Testis (tissue), 2 donors: ENCODE measurements at regions not wholly inside any gene's neighbourhood (a gene's known extent, or its start where the extent isn't known, plus 50 kb on each side); places are given as distances from the start of the nearest gene placed in this dataset.

Experiments
- POLR2A ChIP-seq: fragments of 450-650 bp; IDR thresholded peaks from one replicate; pipeline ENCODE4 v1.6.1; 2017; ENCODE audit warnings: antibody characterized with exemption, mild to moderate bottlenecking, moderate library complexity
- TF ChIP-seq, protein P1 (sequence below), 3 experiments: fragments of 450-650 bp in 2 of 3; fragments of 200-600 bp in 1 of 3; sonication (generic) in 1 of 3; IDR thresholded peaks; one replicate each; pipeline ENCODE4 v1.5.1; 2016 to 2019; ENCODE audit warnings: antibody characterized with exemption in 3 of 3, mild to moderate bottlenecking in 2 of 3, moderate library complexity in 1 of 3

DNA sequence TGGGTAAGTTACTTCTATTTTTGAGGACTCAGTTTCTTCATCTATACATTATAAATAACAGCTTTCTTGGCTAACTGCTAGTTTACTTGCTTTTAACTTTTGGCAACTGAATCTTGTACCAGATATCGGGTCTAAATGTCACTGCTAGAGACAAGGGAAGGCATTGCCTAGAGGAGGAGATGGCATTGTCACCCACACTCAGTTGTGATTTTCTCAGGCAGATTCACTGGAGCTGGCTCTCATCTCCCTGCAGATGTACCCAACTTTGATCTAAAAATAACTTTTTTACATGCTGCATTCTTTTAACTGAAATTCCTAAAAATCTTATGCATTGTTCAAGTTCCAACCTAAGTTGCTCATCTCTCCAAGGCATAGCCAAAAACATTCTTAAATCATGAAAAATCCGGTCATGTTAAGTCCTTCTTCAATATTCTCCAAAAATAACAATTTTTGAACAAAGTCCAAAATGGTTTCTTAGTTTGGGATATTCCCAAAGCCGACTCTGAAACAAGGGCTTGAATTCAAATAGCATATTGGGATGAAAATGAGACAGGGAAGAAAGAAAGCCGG, 469.0 kb upstream of the BOD1L1 start:
- TF ChIP-seq, protein P1, sequence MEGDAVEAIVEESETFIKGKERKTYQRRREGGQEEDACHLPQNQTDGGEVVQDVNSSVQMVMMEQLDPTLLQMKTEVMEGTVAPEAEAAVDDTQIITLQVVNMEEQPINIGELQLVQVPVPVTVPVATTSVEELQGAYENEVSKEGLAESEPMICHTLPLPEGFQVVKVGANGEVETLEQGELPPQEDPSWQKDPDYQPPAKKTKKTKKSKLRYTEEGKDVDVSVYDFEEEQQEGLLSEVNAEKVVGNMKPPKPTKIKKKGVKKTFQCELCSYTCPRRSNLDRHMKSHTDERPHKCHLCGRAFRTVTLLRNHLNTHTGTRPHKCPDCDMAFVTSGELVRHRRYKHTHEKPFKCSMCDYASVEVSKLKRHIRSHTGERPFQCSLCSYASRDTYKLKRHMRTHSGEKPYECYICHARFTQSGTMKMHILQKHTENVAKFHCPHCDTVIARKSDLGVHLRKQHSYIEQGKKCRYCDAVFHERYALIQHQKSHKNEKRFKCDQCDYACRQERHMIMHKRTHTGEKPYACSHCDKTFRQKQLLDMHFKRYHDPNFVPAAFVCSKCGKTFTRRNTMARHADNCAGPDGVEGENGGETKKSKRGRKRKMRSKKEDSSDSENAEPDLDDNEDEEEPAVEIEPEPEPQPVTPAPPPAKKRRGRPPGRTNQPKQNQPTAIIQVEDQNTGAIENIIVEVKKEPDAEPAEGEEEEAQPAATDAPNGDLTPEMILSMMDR (IDR thresholded peaks at IDR 0.05) = no peak
- TF ChIP-seq POLR2A = no peak
